ENCODE measurements at regions not wholly inside any gene's neighbourhood (a gene's known extent, or its start where the extent isn't known, plus 50 kb on each side); places are given as distances from the start of the nearest gene placed in this dataset.

- TF ChIP-seq POU6F1 (CRISPR knock-in tag; IDR thresholded peaks at IDR 0.05; ENCODE audit: borderline replicate concordance, low read depth) (no peak), BACH2 (CRISPR knock-in tag; IDR thresholded peaks at IDR 0.05; ENCODE audit: borderline replicate concordance) (no peak), ESRRG (CRISPR knock-in tag; IDR thresholded peaks at IDR 0.05) (no peak), ZFP30 (CRISPR knock-in tag; IDR thresholded peaks at IDR 0.05) (no peak), ZNF70 (CRISPR knock-in tag; IDR thresholded peaks at IDR 0.05) (no peak), TCF4 (CRISPR knock-in tag; IDR thresholded peaks at IDR 0.05; ENCODE audit: borderline replicate concordance) (no peak), ARNTL (CRISPR knock-in tag; IDR thresholded peaks at IDR 0.05; ENCODE audit: borderline replicate concordance, low read depth) (no peak), ZNF565 (CRISPR knock-in tag; conservative IDR thresholded peaks at IDR 0.05; ENCODE audit: low read depth) (no peak), RARB (CRISPR knock-in tag; IDR thresholded peaks at IDR 0.05) (no peak), PPARA (CRISPR knock-in tag; IDR thresholded peaks at IDR 0.05; ENCODE audit: borderline replicate concordance) (no peak), SNAI2 (CRISPR knock-in tag; IDR thresholded peaks at IDR 0.05) (no peak), TOX (CRISPR knock-in tag; IDR thresholded peaks at IDR 0.05; ENCODE audit: borderline replicate concordance) (no peak), GLIS3 (CRISPR knock-in tag; IDR thresholded peaks at IDR 0.05) (no peak), ISL1 (CRISPR knock-in tag; IDR thresholded peaks at IDR 0.05) (no peak)
- TF ChIP-seq, protein P1, sequence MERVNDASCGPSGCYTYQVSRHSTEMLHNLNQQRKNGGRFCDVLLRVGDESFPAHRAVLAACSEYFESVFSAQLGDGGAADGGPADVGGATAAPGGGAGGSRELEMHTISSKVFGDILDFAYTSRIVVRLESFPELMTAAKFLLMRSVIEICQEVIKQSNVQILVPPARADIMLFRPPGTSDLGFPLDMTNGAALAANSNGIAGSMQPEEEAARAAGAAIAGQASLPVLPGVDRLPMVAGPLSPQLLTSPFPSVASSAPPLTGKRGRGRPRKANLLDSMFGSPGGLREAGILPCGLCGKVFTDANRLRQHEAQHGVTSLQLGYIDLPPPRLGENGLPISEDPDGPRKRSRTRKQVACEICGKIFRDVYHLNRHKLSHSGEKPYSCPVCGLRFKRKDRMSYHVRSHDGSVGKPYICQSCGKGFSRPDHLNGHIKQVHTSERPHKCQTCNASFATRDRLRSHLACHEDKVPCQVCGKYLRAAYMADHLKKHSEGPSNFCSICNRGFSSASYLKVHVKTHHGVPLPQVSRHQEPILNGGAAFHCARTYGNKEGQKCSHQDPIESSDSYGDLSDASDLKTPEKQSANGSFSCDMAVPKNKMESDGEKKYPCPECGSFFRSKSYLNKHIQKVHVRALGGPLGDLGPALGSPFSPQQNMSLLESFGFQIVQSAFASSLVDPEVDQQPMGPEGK (CRISPR knock-in tag; IDR thresholded peaks at IDR 0.05; ENCODE audit: borderline replicate concordance) = no peak
- TF ChIP-seq, protein P2, sequence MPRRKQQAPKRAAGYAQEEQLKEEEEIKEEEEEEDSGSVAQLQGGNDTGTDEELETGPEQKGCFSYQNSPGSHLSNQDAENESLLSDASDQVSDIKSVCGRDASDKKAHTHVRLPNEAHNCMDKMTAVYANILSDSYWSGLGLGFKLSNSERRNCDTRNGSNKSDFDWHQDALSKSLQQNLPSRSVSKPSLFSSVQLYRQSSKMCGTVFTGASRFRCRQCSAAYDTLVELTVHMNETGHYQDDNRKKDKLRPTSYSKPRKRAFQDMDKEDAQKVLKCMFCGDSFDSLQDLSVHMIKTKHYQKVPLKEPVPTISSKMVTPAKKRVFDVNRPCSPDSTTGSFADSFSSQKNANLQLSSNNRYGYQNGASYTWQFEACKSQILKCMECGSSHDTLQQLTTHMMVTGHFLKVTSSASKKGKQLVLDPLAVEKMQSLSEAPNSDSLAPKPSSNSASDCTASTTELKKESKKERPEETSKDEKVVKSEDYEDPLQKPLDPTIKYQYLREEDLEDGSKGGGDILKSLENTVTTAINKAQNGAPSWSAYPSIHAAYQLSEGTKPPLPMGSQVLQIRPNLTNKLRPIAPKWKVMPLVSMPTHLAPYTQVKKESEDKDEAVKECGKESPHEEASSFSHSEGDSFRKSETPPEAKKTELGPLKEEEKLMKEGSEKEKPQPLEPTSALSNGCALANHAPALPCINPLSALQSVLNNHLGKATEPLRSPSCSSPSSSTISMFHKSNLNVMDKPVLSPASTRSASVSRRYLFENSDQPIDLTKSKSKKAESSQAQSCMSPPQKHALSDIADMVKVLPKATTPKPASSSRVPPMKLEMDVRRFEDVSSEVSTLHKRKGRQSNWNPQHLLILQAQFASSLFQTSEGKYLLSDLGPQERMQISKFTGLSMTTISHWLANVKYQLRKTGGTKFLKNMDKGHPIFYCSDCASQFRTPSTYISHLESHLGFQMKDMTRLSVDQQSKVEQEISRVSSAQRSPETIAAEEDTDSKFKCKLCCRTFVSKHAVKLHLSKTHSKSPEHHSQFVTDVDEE (CRISPR knock-in tag; IDR thresholded peaks at IDR 0.05) = no peak
- no peak for ATAC-seq
Measured at GRCh38 chr14:42113358-42114069, 506.8 kb downstream of the LRFN5 start.

DNA sequence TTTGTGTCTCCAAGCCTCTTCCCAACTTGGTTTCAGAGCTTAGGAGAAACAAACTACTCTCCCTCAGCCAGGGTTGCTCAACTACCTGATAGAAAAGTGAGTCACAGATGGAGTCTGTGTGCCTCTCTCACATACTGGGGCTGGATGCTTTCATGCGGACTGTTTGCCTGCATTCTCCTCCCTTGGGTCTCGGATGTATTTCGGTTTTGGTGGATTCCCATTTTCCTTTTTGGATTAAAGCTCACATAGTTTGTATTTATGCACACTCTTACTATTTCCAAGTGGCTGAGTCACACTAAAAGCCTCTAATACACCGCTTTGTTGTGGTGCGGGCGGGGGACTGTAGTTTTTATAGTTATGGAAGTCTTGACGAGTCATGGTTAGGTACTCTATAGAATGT, 505.4 kb downstream of the LRFN5 start:
- no peak for ATAC-seq
- no peak for TF ChIP-seq PPARA (CRISPR knock-in tag; IDR thresholded peaks at IDR 0.05; ENCODE audit: borderline replicate concordance)
- no peak for TF ChIP-seq ZFP3 (CRISPR knock-in tag; IDR thresholded peaks at IDR 0.05)
- TF ChIP-seq ZNF8 (CRISPR knock-in tag; IDR thresholded peaks at IDR 0.05) = no peak
- TF ChIP-seq POU6F1 (CRISPR knock-in tag; IDR thresholded peaks at IDR 0.05; ENCODE audit: borderline replicate concordance, low read depth) = no peak
- no peak for TF ChIP-seq ZFP30 (CRISPR knock-in tag; IDR thresholded peaks at IDR 0.05)
- TF ChIP-seq ESRRG (CRISPR knock-in tag; IDR thresholded peaks at IDR 0.05) = no peak
- TF ChIP-seq, protein P1 (CRISPR knock-in tag; IDR thresholded peaks at IDR 0.05; ENCODE audit: borderline replicate concordance) = no peak
- no peak for TF ChIP-seq ZNF70 (CRISPR knock-in tag; IDR thresholded peaks at IDR 0.05)
- TF ChIP-seq TOX (CRISPR knock-in tag; IDR thresholded peaks at IDR 0.05; ENCODE audit: borderline replicate concordance) = no peak
- TF ChIP-seq ZC3H10 (CRISPR knock-in tag; IDR thresholded peaks at IDR 0.05) = no peak
- TF ChIP-seq, protein P2 (CRISPR knock-in tag; IDR thresholded peaks at IDR 0.05) = no peak
- TF ChIP-seq BACH2 (CRISPR knock-in tag; IDR thresholded peaks at IDR 0.05; ENCODE audit: borderline replicate concordance) = no peak
- TF ChIP-seq GLIS3 (CRISPR knock-in tag; IDR thresholded peaks at IDR 0.05) = no peak
- TF ChIP-seq, protein P3, sequence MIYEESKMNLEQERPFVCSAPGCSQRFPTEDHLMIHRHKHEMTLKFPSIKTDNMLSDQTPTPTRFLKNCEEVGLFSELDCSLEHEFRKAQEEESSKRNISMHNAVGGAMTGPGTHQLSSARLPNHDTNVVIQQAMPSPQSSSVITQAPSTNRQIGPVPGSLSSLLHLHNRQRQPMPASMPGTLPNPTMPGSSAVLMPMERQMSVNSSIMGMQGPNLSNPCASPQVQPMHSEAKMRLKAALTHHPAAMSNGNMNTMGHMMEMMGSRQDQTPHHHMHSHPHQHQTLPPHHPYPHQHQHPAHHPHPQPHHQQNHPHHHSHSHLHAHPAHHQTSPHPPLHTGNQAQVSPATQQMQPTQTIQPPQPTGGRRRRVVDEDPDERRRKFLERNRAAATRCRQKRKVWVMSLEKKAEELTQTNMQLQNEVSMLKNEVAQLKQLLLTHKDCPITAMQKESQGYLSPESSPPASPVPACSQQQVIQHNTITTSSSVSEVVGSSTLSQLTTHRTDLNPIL (CRISPR knock-in tag; IDR thresholded peaks at IDR 0.05; ENCODE audit: low read depth) = no peak
- TF ChIP-seq TCF4 (CRISPR knock-in tag; IDR thresholded peaks at IDR 0.05; ENCODE audit: borderline replicate concordance) = no peak
- TF ChIP-seq ZNF565 (CRISPR knock-in tag; conservative IDR thresholded peaks at IDR 0.05; ENCODE audit: low read depth) = no peak
- TF ChIP-seq ISL1 (CRISPR knock-in tag; IDR thresholded peaks at IDR 0.05) = no peak
- no peak for TF ChIP-seq CSRNP3 (CRISPR knock-in tag; IDR thresholded peaks at IDR 0.05)
